ENCODE measurements at regions not wholly inside any gene's neighbourhood (a gene's known extent, or its start where the extent isn't known, plus 50 kb on each side); places are given as distances from the start of the nearest gene placed in this dataset.

DNA sequence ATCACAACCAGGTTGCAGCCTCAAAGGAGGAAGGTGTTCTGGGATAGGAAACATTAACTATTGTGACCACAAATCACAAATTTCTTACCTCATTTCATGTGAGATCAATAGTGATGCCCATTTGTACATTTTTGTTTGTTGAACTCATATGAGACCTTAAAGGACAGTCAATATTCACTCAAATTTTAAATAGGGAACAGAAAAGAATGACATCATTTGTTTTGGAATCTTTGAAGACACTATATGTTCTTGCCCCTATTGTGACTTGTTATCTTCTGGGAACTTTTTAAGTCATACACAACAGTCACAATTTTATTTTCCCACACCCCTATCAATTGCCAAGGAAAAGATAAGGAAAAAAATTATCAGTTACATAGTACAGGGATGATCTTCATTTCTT lies 346.5 kb downstream of the ARAP2 start:
- H3K9me3 ChIP-seq = no peaks in the 10 kb centered on the region
- no peaks in the 10 kb centered on the region for H3K27me3 ChIP-seq
- intact Hi-C loops (cut with DNase I) = no loop called here
- TF ChIP-seq POLR2A (IDR thresholded peaks at IDR 0.05) = no peak
- TF ChIP-seq, protein P1, sequence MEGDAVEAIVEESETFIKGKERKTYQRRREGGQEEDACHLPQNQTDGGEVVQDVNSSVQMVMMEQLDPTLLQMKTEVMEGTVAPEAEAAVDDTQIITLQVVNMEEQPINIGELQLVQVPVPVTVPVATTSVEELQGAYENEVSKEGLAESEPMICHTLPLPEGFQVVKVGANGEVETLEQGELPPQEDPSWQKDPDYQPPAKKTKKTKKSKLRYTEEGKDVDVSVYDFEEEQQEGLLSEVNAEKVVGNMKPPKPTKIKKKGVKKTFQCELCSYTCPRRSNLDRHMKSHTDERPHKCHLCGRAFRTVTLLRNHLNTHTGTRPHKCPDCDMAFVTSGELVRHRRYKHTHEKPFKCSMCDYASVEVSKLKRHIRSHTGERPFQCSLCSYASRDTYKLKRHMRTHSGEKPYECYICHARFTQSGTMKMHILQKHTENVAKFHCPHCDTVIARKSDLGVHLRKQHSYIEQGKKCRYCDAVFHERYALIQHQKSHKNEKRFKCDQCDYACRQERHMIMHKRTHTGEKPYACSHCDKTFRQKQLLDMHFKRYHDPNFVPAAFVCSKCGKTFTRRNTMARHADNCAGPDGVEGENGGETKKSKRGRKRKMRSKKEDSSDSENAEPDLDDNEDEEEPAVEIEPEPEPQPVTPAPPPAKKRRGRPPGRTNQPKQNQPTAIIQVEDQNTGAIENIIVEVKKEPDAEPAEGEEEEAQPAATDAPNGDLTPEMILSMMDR (IDR thresholded peaks at IDR 0.05) = no peak
- H3K36me3 ChIP-seq = no peaks in the 10 kb centered on the region
- no peaks in the 10 kb centered on the region for H3K4me1 ChIP-seq
- no peak for DNase-seq
- H3K27ac ChIP-seq = no peak overlapping the region
- no peak for ATAC-seq
- no peak overlapping the region for H3K4me3 ChIP-seq

DNA sequence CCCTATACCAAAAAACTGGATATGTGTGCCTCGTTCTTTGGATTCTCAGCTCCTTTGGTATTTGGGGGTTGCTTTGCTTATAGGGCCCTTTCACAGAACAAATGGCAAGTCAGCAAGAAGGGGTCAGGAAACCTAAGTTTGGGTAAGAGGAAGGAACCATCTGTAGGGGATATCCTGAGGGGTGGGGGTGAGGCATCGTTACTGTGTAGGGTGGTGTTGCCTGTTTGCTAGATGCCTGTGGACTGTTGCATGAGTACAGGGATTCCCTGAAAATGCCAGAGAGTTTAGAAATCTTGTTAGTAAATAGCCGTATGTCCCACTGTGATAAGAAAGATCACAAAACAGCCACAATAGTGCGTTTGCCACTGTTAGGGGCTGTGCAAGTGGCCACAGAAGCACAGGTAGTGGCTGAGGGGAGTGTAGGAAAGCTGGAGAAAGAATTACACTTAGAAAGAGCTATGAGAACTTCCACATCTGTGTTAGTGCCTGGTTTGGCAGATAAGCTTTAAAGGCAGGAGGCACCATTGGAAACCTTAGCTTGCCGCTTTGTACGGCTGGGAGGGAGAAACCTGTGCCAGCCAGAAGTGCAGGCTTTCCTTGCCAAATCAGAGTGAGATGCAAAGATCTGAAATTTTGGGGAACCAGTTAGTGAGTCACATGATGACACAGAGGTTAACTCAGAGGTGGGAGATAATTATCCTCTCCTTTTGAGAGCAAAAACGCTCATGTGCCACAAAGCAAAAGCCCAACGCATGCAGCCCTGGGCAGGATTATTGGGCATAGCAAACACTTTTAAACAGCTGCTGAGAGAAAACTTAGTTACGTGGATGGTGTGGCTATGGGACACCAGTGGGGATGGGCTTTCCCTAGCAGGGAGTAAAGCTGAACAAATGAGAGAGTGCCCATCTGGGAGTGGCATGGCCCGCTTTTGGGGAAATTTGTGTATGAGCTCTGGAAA lies 343.7 kb downstream of the ARAP2 start:
- DNase-seq (no peak), ATAC-seq (no peak)
- H3K4me1 ChIP-seq = no peaks in the 10 kb centered on the region
- H3K4me3 ChIP-seq = no peak overlapping the region
- TF ChIP-seq POLR2A (IDR thresholded peaks at IDR 0.05) = no peak
- TF ChIP-seq, protein P1 (IDR thresholded peaks at IDR 0.05) = no peak
- H3K36me3 ChIP-seq = no peaks in the 10 kb centered on the region
- WGBS (ENCODE audit: insufficient coverage, low coverage, low lambda C conversion rate, missing lambda C conversion rate) = 34% methylated on average over 9 of the region's 10 CpGs
- no peaks in the 10 kb centered on the region for H3K9me3 ChIP-seq
- intact Hi-C loops (cut with DNase I) = no loop called here
- H3K27me3 ChIP-seq = no peaks in the 10 kb centered on the region
- H3K27ac ChIP-seq = no peak overlapping the region

DNA sequence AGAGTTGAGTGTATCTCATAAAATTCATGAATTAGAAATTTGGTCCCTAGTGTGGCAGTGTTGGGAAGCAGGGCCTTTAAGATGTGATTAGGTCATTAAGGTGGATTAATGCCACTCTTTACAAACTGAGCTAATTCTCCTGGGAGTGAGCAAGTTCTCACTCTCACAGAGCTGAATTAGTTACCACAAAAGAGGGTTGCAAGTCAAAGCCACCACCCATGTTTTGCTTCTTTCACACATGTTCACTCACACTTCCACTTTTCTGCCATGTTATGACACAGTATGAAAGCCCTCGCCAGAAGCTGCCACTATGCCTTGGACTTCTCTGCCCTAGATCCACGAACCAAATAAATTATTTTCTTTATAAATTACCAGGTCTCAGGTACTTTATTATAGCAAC lies 332.1 kb downstream of the ARAP2 start:
- Histone ChIP-seq H3K27me3 (no peaks in the 10 kb centered on the region), H3K4me3 (no peak overlapping the region), H3K27ac (no peak overlapping the region), H3K36me3 (no peaks in the 10 kb centered on the region), H3K9me3 (no peaks in the 10 kb centered on the region), H3K4me1 (no peaks in the 10 kb centered on the region)
- DNase-seq = no peak
- WGBS (ENCODE audit: insufficient coverage, low coverage, low lambda C conversion rate, missing lambda C conversion rate) = 34% methylated on average over 2 of the region's 2 CpGs
- TF ChIP-seq, protein P1 (IDR thresholded peaks at IDR 0.05) = no peak
- no peak for TF ChIP-seq POLR2A (IDR thresholded peaks at IDR 0.05)
- no peak for ATAC-seq
- intact Hi-C loops (cut with DNase I) = no loop called here

DNA sequence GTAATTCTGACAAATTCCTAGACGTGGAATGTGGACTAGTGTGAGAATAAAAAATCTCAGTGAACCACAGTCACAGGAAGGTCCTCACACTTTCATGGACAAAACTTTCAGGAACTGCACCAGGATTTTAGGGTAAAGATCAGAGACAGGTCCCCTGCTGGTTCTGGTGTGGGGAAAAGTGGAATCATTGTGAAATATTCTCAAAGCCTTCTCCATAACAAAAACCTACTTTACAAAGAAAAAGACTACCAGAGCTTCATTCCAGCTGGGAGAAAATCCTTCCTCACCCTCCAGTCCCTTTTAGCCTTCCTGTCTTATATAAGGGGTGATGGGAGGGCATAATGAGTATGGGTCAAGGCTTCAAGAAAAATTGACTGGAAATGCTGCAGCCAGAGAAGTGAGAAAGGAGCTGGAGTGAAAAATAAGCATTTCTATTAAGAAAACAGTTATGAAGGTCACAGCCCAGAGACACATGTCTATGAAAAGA lies 325.8 kb downstream of the ARAP2 start:
- H3K27ac ChIP-seq = no peak overlapping the region
- no peak for TF ChIP-seq POLR2A (IDR thresholded peaks at IDR 0.05)
- TF ChIP-seq, protein P1 (IDR thresholded peaks at IDR 0.05) = no peak
- WGBS (ENCODE audit: insufficient coverage, low coverage, low lambda C conversion rate, missing lambda C conversion rate) = 82% methylated on average over 1 of the region's 1 CpG
- H3K9me3 ChIP-seq = no peaks in the 10 kb centered on the region
- H3K36me3 ChIP-seq = no peaks in the 10 kb centered on the region
- H3K27me3 ChIP-seq = no peaks in the 10 kb centered on the region
- ATAC-seq = no peak
- no peak overlapping the region for H3K4me3 ChIP-seq
- H3K4me1 ChIP-seq = no peaks in the 10 kb centered on the region
- DNase-seq = no peak
- intact Hi-C loops (cut with DNase I) = no loop called here

Measured in right lobe of liver (tissue), 6 donors.